ENCODE measurements at regions not wholly inside any gene's neighbourhood (a gene's known extent, or its start where the extent isn't known, plus 50 kb on each side); places are given as distances from the start of the nearest gene placed in this dataset.

GRCh38 chr2:126228531-126228930 is 427.4 kb upstream of the GYPC start:
- no peaks in the 10 kb centered on the region for H4K20me1 ChIP-seq (ENCODE audit: control insufficient read depth, insufficient read depth, low read length, poor library complexity, severe bottlenecking)
- Mint-ChIP-seq H3K27ac (no peak overlapping the region), H3K4me3 (no peak overlapping the region), H3K27me3 (no peaks in the 10 kb centered on the region), H3K9me3 (ENCODE audit: insufficient read depth) (peaks cover 9% of the 10 kb centered on the region), H3K4me1 (no peaks in the 10 kb centered on the region)
- ChIA-PET POLR2A (no interaction called here), CTCF (interaction anchor here (1.1 kb wide), 1 partner anchor 549 kb away, joined by 3 read pairs; no protein-coding TSS in a partner anchor)
- TF ChIP-seq CTCF (IDR thresholded peaks at IDR 0.05) (no peak), EZH2 (IDR thresholded peaks at IDR 0.05; ENCODE audit: borderline replicate concordance, insufficient read depth, low read depth, low read length, poor library complexity, severe bottlenecking) (no peak)
- H3K36me3 ChIP-seq (replicated peaks in 1 of 2; ENCODE audit: control extremely low read depth in 1 of 2, control insufficient read depth in 1 of 2, extremely low read depth in 1 of 2, insufficient read depth in 2 of 2, low read length in 1 of 2) = no peaks in the 10 kb centered on the region
- H3K79me2 ChIP-seq (ENCODE audit: control insufficient read depth, insufficient read depth, low read length) = no peaks in the 10 kb centered on the region
- H3K27ac ChIP-seq (ENCODE audit: low read length in 2 of 2) = no peak overlapping the region
- no peak overlapping the region for H2AFZ ChIP-seq (ENCODE audit: insufficient read depth, low read depth, low read length, poor library complexity, severe bottlenecking)
- H3K9ac ChIP-seq (ENCODE audit: low read length) = no peak overlapping the region
- DNase-seq = no peak
- no peak overlapping the region for H3K4me3 ChIP-seq (ENCODE audit: control extremely low read depth in 1 of 5, extremely low read depth in 1 of 5, insufficient read depth in 1 of 5, low read depth in 2 of 5, low read length in 4 of 5)
- intact Hi-C loops (cut with micrococcal nuclease) = no loop called here
- H3K4me2 ChIP-seq (replicated peaks; ENCODE audit: low read depth, low read length, poor library complexity, severe bottlenecking) = no peak overlapping the region
- WGBS (ENCODE audit: insufficient coverage) = no CpG with 5 or more reads among the region's 1 CpG
- peaks cover 0 to 5% (median 0%) of the 10 kb centered on the region in 3 donors for H3K9me3 ChIP-seq (ENCODE audit: control extremely low read depth in 1 of 3, control insufficient read depth in 2 of 3, insufficient read depth in 1 of 3, low read length in 2 of 3)
- H3K4me1 ChIP-seq (ENCODE audit: control insufficient read depth in 2 of 2, insufficient read depth in 2 of 2, low read length in 2 of 2) = no peaks in the 10 kb centered on the region
- H3K27me3 ChIP-seq (replicated peaks in 1 of 4; ENCODE audit: control extremely low read depth in 1 of 4, control insufficient read depth in 3 of 4, insufficient read depth in 4 of 4, low read length in 3 of 4) = no peaks in the 10 kb centered on the region
- no peak for ATAC-seq (ENCODE audit: low read depth)

- Mint-ChIP-seq H3K27me3 (no peaks in the 10 kb centered on the region), H3K4me3 (no peak overlapping the region), H3K9me3 (ENCODE audit: insufficient read depth) (no peaks in the 10 kb centered on the region), H3K27ac (no peak overlapping the region), H3K4me1 (no peaks in the 10 kb centered on the region)
- H2AFZ ChIP-seq (ENCODE audit: insufficient read depth, low read depth, low read length, poor library complexity, severe bottlenecking) = no peak overlapping the region
- intact Hi-C loops (cut with micrococcal nuclease) = no loop called here
- no peaks in the 10 kb centered on the region for H4K20me1 ChIP-seq (ENCODE audit: control insufficient read depth, insufficient read depth, low read length, poor library complexity, severe bottlenecking)
- no peaks in the 10 kb centered on the region for H3K36me3 ChIP-seq (replicated peaks in 1 of 2; ENCODE audit: control extremely low read depth in 1 of 2, control insufficient read depth in 1 of 2, extremely low read depth in 1 of 2, insufficient read depth in 2 of 2, low read length in 1 of 2)
- H3K79me2 ChIP-seq (ENCODE audit: control insufficient read depth, insufficient read depth, low read length) = no peaks in the 10 kb centered on the region
- ChIA-PET POLR2A (no interaction called here), CTCF (no interaction called here)
- no peaks in the 10 kb centered on the region for H3K9me3 ChIP-seq (ENCODE audit: control extremely low read depth in 1 of 3, control insufficient read depth in 2 of 3, insufficient read depth in 1 of 3, low read length in 2 of 3)
- H3K4me3 ChIP-seq (ENCODE audit: control extremely low read depth in 1 of 5, extremely low read depth in 1 of 5, insufficient read depth in 1 of 5, low read depth in 2 of 5, low read length in 4 of 5) = no peak overlapping the region
- no peak overlapping the region for H3K27ac ChIP-seq (ENCODE audit: low read length in 2 of 2)
- no peak overlapping the region for H3K9ac ChIP-seq (ENCODE audit: low read length)
- H3K27me3 ChIP-seq (replicated peaks in 1 of 4; ENCODE audit: control extremely low read depth in 1 of 4, control insufficient read depth in 3 of 4, insufficient read depth in 4 of 4, low read length in 3 of 4) = no peaks in the 10 kb centered on the region
- TF ChIP-seq EZH2 (IDR thresholded peaks at IDR 0.05; ENCODE audit: borderline replicate concordance, insufficient read depth, low read depth, low read length, poor library complexity, severe bottlenecking) = no peak
- TF ChIP-seq CTCF (IDR thresholded peaks at IDR 0.05) = no peak
- H3K4me1 ChIP-seq (ENCODE audit: control insufficient read depth in 2 of 2, insufficient read depth in 2 of 2, low read length in 2 of 2) = no peaks in the 10 kb centered on the region
- 90% methylated on average over 1 of the region's 5 CpGs for WGBS (ENCODE audit: insufficient coverage)
- no peak for DNase-seq
- no peak for ATAC-seq (ENCODE audit: low read depth)
- H3K4me2 ChIP-seq (replicated peaks; ENCODE audit: low read depth, low read length, poor library complexity, severe bottlenecking) = no peak overlapping the region
Measured at GRCh38 chr2:126238251-126238650, 417.7 kb upstream of the GYPC start.
